ENCODE measurements at regions not wholly inside any gene's neighbourhood (a gene's known extent, or its start where the extent isn't known, plus 50 kb on each side); places are given as distances from the start of the nearest gene placed in this dataset.

GRCh38 chr7:121681700-121682099, 191.3 kb upstream of the PTPRZ1 start:
- Histone ChIP-seq H3K4me1 (ENCODE audit: control insufficient read depth in 1 of 2, insufficient read depth in 2 of 2, low read length in 2 of 2) (no peaks in the 10 kb centered on the region), H3K9me3 (ENCODE audit: control insufficient read depth in 1 of 2, insufficient read depth in 1 of 2, low read depth in 1 of 2, low read length in 2 of 2) (no peaks in the 10 kb centered on the region), H3K4me3 (replicated peaks in 1 of 2; ENCODE audit: low read depth in 1 of 2, low read length in 2 of 2) (no peak overlapping the region), H3K27ac (ENCODE audit: low read depth, low read length) (no peak overlapping the region), H3K4me2 (ENCODE audit: low read length) (no peak overlapping the region), H3K36me3 (ENCODE audit: control insufficient read depth in 1 of 2, insufficient read depth in 2 of 2, low read length in 2 of 2) (no peaks in the 10 kb centered on the region), H3K27me3 (ENCODE audit: insufficient read depth, low read length) (no peaks in the 10 kb centered on the region), H4K20me1 (ENCODE audit: insufficient read depth) (no peaks in the 10 kb centered on the region), H3K9me2 (ENCODE audit: insufficient read depth) (no peaks in the 10 kb centered on the region), H3K79me2 (ENCODE audit: insufficient read depth, low read length) (no peaks in the 10 kb centered on the region), H3K9ac (ENCODE audit: low read length) (no peak overlapping the region), H2AFZ (ENCODE audit: low read depth, low read length, poor library complexity, severe bottlenecking) (no peak overlapping the region)
- intact Hi-C loops (cut with micrococcal nuclease): no loop called here
- BruUV-seq (replicated peaks): no TSS peak
- ChIA-PET CTCF (no interaction called here), POLR2A (no interaction called here), RAD21 (ENCODE audit: low non-redundant PET in 1 of 2, low total read pairs in 2 of 2, uncharacterized antibody in 2 of 2, unreplicated experiment in 2 of 2) (no interaction called here)
- TF ChIP-seq RAD21 (IDR thresholded peaks at IDR 0.05; ENCODE audit: low read depth): no peak
- TF ChIP-seq EZH2phosphoT487 (IDR thresholded peaks at IDR 0.05; ENCODE audit: borderline replicate concordance): no peak
- no peak for TF ChIP-seq FOSL1 (IDR thresholded peaks at IDR 0.05; ENCODE audit: low read depth)
- no peak for TF ChIP-seq ATF3 (IDR thresholded peaks at IDR 0.05)
- TF ChIP-seq CTCF (IDR thresholded peaks at IDR 0.05 in 2 of 3, conservative IDR thresholded peaks at IDR 0.05 in 1 of 3; ENCODE audit: borderline replicate concordance in 1 of 3, insufficient read depth in 1 of 3, low read depth in 2 of 3, low read length in 2 of 3): no peak
- no peak for TF ChIP-seq JUND (IDR thresholded peaks at IDR 0.05)
- no peak for TF ChIP-seq CEBPB (IDR thresholded peaks at IDR 0.05; ENCODE audit: low read depth)
- no peak for TF ChIP-seq CBX3 (IDR thresholded peaks at IDR 0.05; ENCODE audit: low read depth)
- no peak for TF ChIP-seq EGR1 (IDR thresholded peaks at IDR 0.05; ENCODE audit: low read depth)
- no peak for TF ChIP-seq REST (IDR thresholded peaks at IDR 0.05; ENCODE audit: low read depth)
- no peak for TF ChIP-seq TCF7L2 (IDR thresholded peaks at IDR 0.05; ENCODE audit: borderline replicate concordance, extremely low read depth, insufficient read depth, insufficient read length)
- TF ChIP-seq EZH2 (IDR thresholded peaks at IDR 0.05): no peak
- TF ChIP-seq POLR2A (IDR thresholded peaks at IDR 0.05; ENCODE audit: borderline replicate concordance, extremely low read depth, insufficient read depth, insufficient read length): no peak
- TF ChIP-seq SIN3A (IDR thresholded peaks at IDR 0.05; ENCODE audit: low read depth): no peak
- no peak for TF ChIP-seq POLR2AphosphoS5 (IDR thresholded peaks at IDR 0.05; ENCODE audit: low read depth, low read length)
- no peak for TF ChIP-seq ZFX (IDR thresholded peaks at IDR 0.05)
- TF ChIP-seq SP1 (IDR thresholded peaks at IDR 0.05; ENCODE audit: low read depth): no peak
- TF ChIP-seq MAX (IDR thresholded peaks at IDR 0.05): no peak
- no peak for DNase-seq (ENCODE audit: low read depth, low spot score)
- ATAC-seq: no peak
